MCF 10A (cell line): ENCODE measurements at regions not wholly inside any gene's neighbourhood (a gene's known extent, or its start where the extent isn't known, plus 50 kb on each side); places are given as distances from the start of the nearest gene placed in this dataset.

Source experiments
- BruUV-seq: library from RNA; stranded (reverse); fragments of 400-500 nt; replicated peaks from 2 replicates; lab custom pipeline; 2021; lab: Mats Ljungman, UMichigan
- CTCF ChIA-PET: fragments of 300-600 bp; sonication (Branson Sonifier 250); formaldehyde crosslinking; extraction: SDS; loops from one replicate; lab custom pipeline; 2021; ENCODE audit warnings: antibody characterized with exemption, inconsistent platforms; lab: Yijun Ruan, JAX
- POLR2A ChIA-PET: fragments of 300-600, 350-650 bp; sonication (Branson Sonifier 250); formaldehyde crosslinking; extraction: SDS; loops from one replicate; lab custom pipeline; 2020; ENCODE audit warnings: antibody characterized with exemption, inconsistent platforms; lab: Yijun Ruan, JAX
- DNase-seq: peaks from one replicate; pipeline ENCODE4 v3.0.0-alpha.2; 2018; ENCODE audit not compliant: unreplicated experiment
- H3K27ac Mint-ChIP-seq: one replicate; pipeline ENCODE4 v1.8.0; 2022; ENCODE audit warnings: mild to moderate bottlenecking, low read depth, mixed read lengths; ENCODE audit not compliant: unreplicated experiment
- H3K27me3 Mint-ChIP-seq: one replicate; pipeline ENCODE4 v1.8.0; 2022; ENCODE audit warnings: mixed read lengths; ENCODE audit not compliant: insufficient read depth, unreplicated experiment
- H3K36me3 Mint-ChIP-seq: one replicate; pipeline ENCODE4 v1.8.0; 2022; ENCODE audit warnings: mild to moderate bottlenecking, moderate library complexity, mixed read lengths; ENCODE audit not compliant: insufficient read depth, unreplicated experiment
- H3K4me1 Mint-ChIP-seq: one replicate; pipeline ENCODE4 v1.8.0; 2022; ENCODE audit warnings: mixed read lengths; ENCODE audit not compliant: insufficient read depth, unreplicated experiment
- H3K4me3 Mint-ChIP-seq: one replicate; pipeline ENCODE4 v1.8.0; 2022; ENCODE audit warnings: mild to moderate bottlenecking, moderate library complexity, mixed read lengths; ENCODE audit not compliant: unreplicated experiment
- H3K9me3 Mint-ChIP-seq: one replicate; pipeline ENCODE4 v1.8.0; 2022; ENCODE audit warnings: mixed read lengths; ENCODE audit not compliant: unreplicated experiment
- CTCF ChIP-seq: fragments of 200-600 bp; IDR thresholded peaks from one replicate; pipeline ENCODE4 v1.8.0; 2022; ENCODE audit warnings: antibody characterized with exemption, mild to moderate bottlenecking; ENCODE audit not compliant: unreplicated experiment
- intact Hi-C: fragments of 100-400 bp; cut with micrococcal nuclease; formaldehyde crosslinking; loops from 2 replicates; pipeline ENCODE4 v1.14.1; 2022

GRCh38 chrX:125769628-125770027, 396.5 kb downstream of the DCAF12L2 start:
- DNase-seq, result no peak
- POLR2A ChIA-PET, result no interaction called here
- Mint-ChIP-seq H3K36me3 (no peaks in the 10 kb centered on the region), H3K27ac (no peak overlapping the region), H3K4me3 (no peak overlapping the region), H3K4me1 (no peaks in the 10 kb centered on the region), H3K27me3 (no peaks in the 10 kb centered on the region), H3K9me3 (no peaks in the 10 kb centered on the region)
- CTCF ChIA-PET, result interaction anchor here (0.7 kb wide), 1 partner anchor 39 kb away, joined by 3 read pairs; no protein-coding TSS in a partner anchor
- no peak for TF ChIP-seq CTCF
- intact Hi-C loops, result no loop called here
- BruUV-seq, result no TSS peak

GRCh38 chrX:125778261-125778660, 387.8 kb downstream of the DCAF12L2 start:
- no peaks in the 10 kb centered on the region for H3K36me3 Mint-ChIP-seq
- ChIA-PET CTCF (no interaction called here), POLR2A (no interaction called here)
- no peaks in the 10 kb centered on the region for H3K9me3 Mint-ChIP-seq
- intact Hi-C loops, result no loop called here
- no peak for TF ChIP-seq CTCF
- no peak overlapping the region for H3K27ac Mint-ChIP-seq
- DNase-seq, result peak; percentile 13
- H3K4me1 Mint-ChIP-seq, result no peaks in the 10 kb centered on the region
- no peaks in the 10 kb centered on the region for H3K27me3 Mint-ChIP-seq
- BruUV-seq, result no TSS peak
- no peak overlapping the region for H3K4me3 Mint-ChIP-seq

- no peak overlapping the region for H3K27ac Mint-ChIP-seq
Measured at GRCh38 chrX:125782184-125782583, 383.9 kb downstream of the DCAF12L2 start.

GRCh38 chrX:125786316-125786715, 379.8 kb downstream of the DCAF12L2 start:
- no peaks in the 10 kb centered on the region for H3K9me3 Mint-ChIP-seq
- POLR2A ChIA-PET, result no interaction called here
- DNase-seq, result no peak
- H3K4me3 Mint-ChIP-seq, result no peak overlapping the region
- H3K27ac Mint-ChIP-seq, result no peak overlapping the region
- H3K4me1 Mint-ChIP-seq, result no peaks in the 10 kb centered on the region
- CTCF ChIA-PET, result interaction anchor here (0.5 kb wide), 1 partner anchor 1639 kb away, joined by 3 read pairs; no protein-coding TSS in a partner anchor
- no peak for TF ChIP-seq CTCF
- H3K36me3 Mint-ChIP-seq, result no peaks in the 10 kb centered on the region
- intact Hi-C loops, result no loop called here
- H3K27me3 Mint-ChIP-seq, result no peaks in the 10 kb centered on the region
- no TSS peak for BruUV-seq

More at GRCh38 chrX:125782184-125782583, 383.9 kb downstream of the DCAF12L2 start:
- no peak for DNase-seq
- TF ChIP-seq CTCF, result no peak
- intact Hi-C loops, result no loop called here
- POLR2A ChIA-PET, result interaction anchor here (0.6 kb wide), 1 partner anchor 585 kb away, joined by 3 read pairs; no protein-coding TSS in a partner anchor
- Mint-ChIP-seq H3K27me3 (no peaks in the 10 kb centered on the region), H3K4me1 (no peaks in the 10 kb centered on the region), H3K9me3 (no peaks in the 10 kb centered on the region), H3K36me3 (no peaks in the 10 kb centered on the region), H3K4me3 (no peak overlapping the region)
- BruUV-seq, result no TSS peak
- CTCF ChIA-PET, result interaction anchor here (0.8 kb wide), 1 partner anchor 1374 kb away, joined by 3 read pairs; no protein-coding TSS in a partner anchor
